Lower lobe of right lung (tissue), 2 donors: ENCODE measurements at regions not wholly inside any gene's neighbourhood (a gene's known extent, or its start where the extent isn't known, plus 50 kb on each side); places are given as distances from the start of the nearest gene placed in this dataset.

Source experiments
- ATAC-seq, 2 donors: fragments of 200-7000 bp; cut with Tn5 transposase; one replicate each; pipeline ENCODE4 v1.9.1; 2020 to 2022; ENCODE audit warnings: mild to moderate bottlenecking in 2 of 2, moderate library complexity in 2 of 2
- DNase-seq: peaks from one replicate; pipeline ENCODE4 v3.0.0-alpha.2; 2020
- H3K27ac ChIP-seq: fragments of 200-600 bp; one replicate; pipeline ENCODE4 v1.8.0; 2022
- H3K27me3 ChIP-seq: fragments of 200-600 bp; one replicate; pipeline ENCODE4 v1.8.0; 2022; ENCODE audit warnings: low read depth
- H3K36me3 ChIP-seq: fragments of 200-600 bp; one replicate; pipeline ENCODE4 v1.8.0; 2022; ENCODE audit warnings: mild to moderate bottlenecking
- H3K4me1 ChIP-seq: fragments of 200-600 bp; one replicate; pipeline ENCODE4 v1.8.0; 2022
- H3K4me3 ChIP-seq: fragments of 200-600 bp; one replicate; pipeline ENCODE4 v1.8.0; 2022; ENCODE audit warnings: mild to moderate bottlenecking
- H3K9me3 ChIP-seq: fragments of 200-600 bp; one replicate; pipeline ENCODE4 v1.8.0; 2022
- CTCF ChIP-seq: fragments of 200-600 bp; IDR thresholded peaks from one replicate; pipeline ENCODE4 v1.8.0; 2022; ENCODE audit warnings: antibody characterized with exemption, mild to moderate bottlenecking
- intact Hi-C: fragments of 100-400 bp; cut with DNase I; formaldehyde crosslinking; loops from one replicate; pipeline ENCODE4 v1.11.0; 2022
- donor health status: DM: no; HTN: yes; CAD: no; lungs with severe emphysema.

GRCh38 chr1:81459043-81459442 is 341.7 kb upstream of the ADGRL2 start:
- DNase-seq (no peak), ATAC-seq (no peak)
- no peak overlapping the region for H3K27ac ChIP-seq
- no peaks in the 10 kb centered on the region for H3K9me3 ChIP-seq
- no peaks in the 10 kb centered on the region for H3K27me3 ChIP-seq
- H3K36me3 ChIP-seq = no peaks in the 10 kb centered on the region
- intact Hi-C loops = no loop called here
- no peak overlapping the region for H3K4me3 ChIP-seq
- no peaks in the 10 kb centered on the region for H3K4me1 ChIP-seq
- no peak for TF ChIP-seq CTCF

GRCh38 chr1:81458186-81458585 is 342.5 kb upstream of the ADGRL2 start:
- H3K9me3 ChIP-seq = no peaks in the 10 kb centered on the region
- no peak for ATAC-seq
- H3K4me1 ChIP-seq = no peaks in the 10 kb centered on the region
- no peak for DNase-seq
- H3K27me3 ChIP-seq = no peaks in the 10 kb centered on the region
- H3K27ac ChIP-seq = no peak overlapping the region
- H3K36me3 ChIP-seq = no peaks in the 10 kb centered on the region
- no peak overlapping the region for H3K4me3 ChIP-seq
- TF ChIP-seq CTCF = no peak
- intact Hi-C loops = no loop called here

GRCh38 chr1:81455481-81455880 is 345.3 kb upstream of the ADGRL2 start:
- Histone ChIP-seq H3K27ac (no peak overlapping the region), H3K4me1 (no peaks in the 10 kb centered on the region), H3K9me3 (no peaks in the 10 kb centered on the region), H3K4me3 (no peak overlapping the region), H3K36me3 (no peaks in the 10 kb centered on the region), H3K27me3 (no peaks in the 10 kb centered on the region)
- ATAC-seq (no peak), DNase-seq (no peak)
- intact Hi-C loops = no loop called here
- TF ChIP-seq CTCF = no peak

GRCh38 chr1:81453971-81454370 is 346.8 kb upstream of the ADGRL2 start:
- H3K9me3 ChIP-seq = no peaks in the 10 kb centered on the region
- DNase-seq = no peak

GRCh38 chr1:81453367-81453703 is 347.4 kb upstream of the ADGRL2 start:
- no peaks in the 10 kb centered on the region for H3K4me1 ChIP-seq
- H3K27ac ChIP-seq = no peak overlapping the region
- no peaks in the 10 kb centered on the region for H3K9me3 ChIP-seq
- no peak for ATAC-seq
- no peak for DNase-seq
- H3K36me3 ChIP-seq = no peaks in the 10 kb centered on the region
- intact Hi-C loops = no loop called here
- no peak overlapping the region for H3K4me3 ChIP-seq
- no peak for TF ChIP-seq CTCF
- no peaks in the 10 kb centered on the region for H3K27me3 ChIP-seq

More at GRCh38 chr1:81453971-81454370, 346.8 kb upstream of the ADGRL2 start:
- no peaks in the 10 kb centered on the region for H3K27me3 ChIP-seq
- intact Hi-C loops = no loop called here
- H3K4me1 ChIP-seq = no peaks in the 10 kb centered on the region
- no peaks in the 10 kb centered on the region for H3K36me3 ChIP-seq
- no peak overlapping the region for H3K4me3 ChIP-seq
- no peak overlapping the region for H3K27ac ChIP-seq
- TF ChIP-seq CTCF = no peak
- no peak for ATAC-seq

GRCh38 chr1:81452693-81453366 is 347.9 kb upstream of the ADGRL2 start:
- Histone ChIP-seq H3K36me3 (no peaks in the 10 kb centered on the region), H3K27ac (no peak overlapping the region), H3K4me1 (no peaks in the 10 kb centered on the region), H3K4me3 (no peak overlapping the region), H3K9me3 (no peaks in the 10 kb centered on the region), H3K27me3 (no peaks in the 10 kb centered on the region)
- no peak for TF ChIP-seq CTCF
- no peak for ATAC-seq
- no peak for DNase-seq
- intact Hi-C loops = no loop called here
